Hepatocyte (in vitro differentiated cells): ENCODE measurements at regions not wholly inside any gene's neighbourhood (a gene's known extent, or its start where the extent isn't known, plus 50 kb on each side); places are given as distances from the start of the nearest gene placed in this dataset.

ENCODE experiments used
- DNase-seq: peaks from one replicate; pipeline ENCODE4 v3.0.0-alpha.2; 2016; ENCODE audit warnings: low spot score
- H2AFZ ChIP-seq: fragments of 200-600 bp; sonication (generic); 2 replicates; pipeline ENCODE4 v1.6.0; 2016; ENCODE audit warnings: antibody characterized with exemption, mild to moderate bottlenecking
- H3K27ac ChIP-seq: fragments of 200-600 bp; sonication (generic); 2 replicates; pipeline ENCODE4 v1.5.1; 2016; ENCODE audit warnings: mild to moderate bottlenecking
- H3K27me3 ChIP-seq: fragments of 200-600 bp; sonication (generic); 2 replicates; pipeline ENCODE4 v1.6.1; 2016
- H3K36me3 ChIP-seq: fragments of 200-600 bp; sonication (generic); replicated peaks from 2 replicates; pipeline ENCODE4 v1.5.1; 2016; ENCODE audit warnings: low read depth; ENCODE audit not compliant: insufficient read depth
- H3K4me1 ChIP-seq: fragments of 200-600 bp; sonication (generic); 2 replicates; pipeline ENCODE4 v1.5.1; 2016; ENCODE audit warnings: mild to moderate bottlenecking, moderate library complexity; ENCODE audit not compliant: insufficient read depth
- H3K4me2 ChIP-seq: fragments of 200-600 bp; sonication (generic); 2 replicates; pipeline ENCODE4 v1.6.0; 2016
- H3K4me3 ChIP-seq: fragments of 200-600 bp; sonication (generic); 2 replicates; pipeline ENCODE4 v1.5.1; 2016; ENCODE audit warnings: mild to moderate bottlenecking
- H3K79me2 ChIP-seq: fragments of 200-600 bp; sonication (generic); 2 replicates; pipeline ENCODE4 v1.6.0; 2017; ENCODE audit warnings: mild to moderate bottlenecking
- H3K9me2 ChIP-seq: fragments of 200-600 bp; sonication (generic); replicated peaks from 2 replicates; pipeline ENCODE4 v1.6.0; 2017; ENCODE audit warnings: mild to moderate bottlenecking; ENCODE audit not compliant: insufficient read depth
- H3K9me3 ChIP-seq: fragments of 200-600 bp; sonication (generic); 2 replicates; pipeline ENCODE4 v1.5.1; 2016; ENCODE audit warnings: low read depth, mild to moderate bottlenecking
- H4K20me1 ChIP-seq: fragments of 200-600 bp; sonication (generic); 2 replicates; pipeline ENCODE4 v1.6.0; 2016; ENCODE audit warnings: mild to moderate bottlenecking; ENCODE audit not compliant: insufficient read depth, poor library complexity, severe bottlenecking
- EZH2 ChIP-seq: fragments of 200-600 bp; sonication (generic); IDR thresholded peaks from 2 replicates; pipeline ENCODE4 v1.6.1; 2016; ENCODE audit warnings: antibody characterized with exemption, mild to moderate bottlenecking, borderline replicate concordance
- EZH2phosphoT487 ChIP-seq: fragments of 200-600 bp; sonication (generic); IDR thresholded peaks from one replicate; pipeline ENCODE4 v1.6.1; 2018; ENCODE audit warnings: antibody characterized with exemption, mild to moderate bottlenecking, low read depth, moderate library complexity; ENCODE audit not compliant: unreplicated experiment, severe bottlenecking
- WGBS: methylation state at CpG from one replicate; pipeline ENCODE4 v1.1.6; 2016; ENCODE audit warnings: low lambda C conversion rate; ENCODE audit errors: missing lambda C conversion rate; 5-methylcytosine and 5-hydroxymethylcytosine counted together
- TF ChIP-seq, protein P1 (sequence below): fragments of 200-600 bp; sonication (generic); IDR thresholded peaks from 2 replicates; pipeline ENCODE4 v1.5.1; 2016; ENCODE audit warnings: antibody characterized with exemption, mild to moderate bottlenecking; ENCODE audit not compliant: poor library complexity

DNA sequence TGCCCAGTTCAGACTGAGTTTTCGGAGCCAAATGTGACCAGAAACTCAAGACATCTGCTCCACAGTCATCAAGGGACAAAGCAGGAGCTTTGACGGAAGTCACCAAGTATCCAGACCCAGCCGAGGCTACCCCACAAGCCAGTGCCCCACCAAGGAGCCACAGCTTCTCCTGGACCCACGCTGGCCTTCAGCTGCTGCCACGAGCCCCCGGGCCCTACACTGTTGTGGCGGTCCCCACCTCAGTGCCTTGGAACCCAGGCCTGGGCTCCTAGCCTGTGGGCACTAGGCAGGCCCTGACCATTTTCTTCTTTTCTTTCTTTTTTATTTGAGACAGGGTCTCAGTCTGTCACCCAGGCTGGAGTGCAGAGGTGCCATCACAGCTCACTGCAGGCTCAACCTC is 82.1 kb upstream of the NKX1-1 start:
- Histone ChIP-seq H3K4me3 (no peak overlapping the region), H2AFZ (no peak overlapping the region), H3K9me2 (no peaks in the 10 kb centered on the region), H3K79me2 (no peaks in the 10 kb centered on the region), H3K36me3 (no peaks in the 10 kb centered on the region), H3K4me1 (no peaks in the 10 kb centered on the region), H3K9me3 (no peaks in the 10 kb centered on the region), H3K4me2 (no peak overlapping the region), H3K27me3 (peaks cover 9% of the 10 kb centered on the region), H3K27ac (no peak overlapping the region), H4K20me1 (no peaks in the 10 kb centered on the region)
- no peak for DNase-seq
- TF ChIP-seq EZH2 (no peak), EZH2phosphoT487 (no peak)
- TF ChIP-seq, protein P1, sequence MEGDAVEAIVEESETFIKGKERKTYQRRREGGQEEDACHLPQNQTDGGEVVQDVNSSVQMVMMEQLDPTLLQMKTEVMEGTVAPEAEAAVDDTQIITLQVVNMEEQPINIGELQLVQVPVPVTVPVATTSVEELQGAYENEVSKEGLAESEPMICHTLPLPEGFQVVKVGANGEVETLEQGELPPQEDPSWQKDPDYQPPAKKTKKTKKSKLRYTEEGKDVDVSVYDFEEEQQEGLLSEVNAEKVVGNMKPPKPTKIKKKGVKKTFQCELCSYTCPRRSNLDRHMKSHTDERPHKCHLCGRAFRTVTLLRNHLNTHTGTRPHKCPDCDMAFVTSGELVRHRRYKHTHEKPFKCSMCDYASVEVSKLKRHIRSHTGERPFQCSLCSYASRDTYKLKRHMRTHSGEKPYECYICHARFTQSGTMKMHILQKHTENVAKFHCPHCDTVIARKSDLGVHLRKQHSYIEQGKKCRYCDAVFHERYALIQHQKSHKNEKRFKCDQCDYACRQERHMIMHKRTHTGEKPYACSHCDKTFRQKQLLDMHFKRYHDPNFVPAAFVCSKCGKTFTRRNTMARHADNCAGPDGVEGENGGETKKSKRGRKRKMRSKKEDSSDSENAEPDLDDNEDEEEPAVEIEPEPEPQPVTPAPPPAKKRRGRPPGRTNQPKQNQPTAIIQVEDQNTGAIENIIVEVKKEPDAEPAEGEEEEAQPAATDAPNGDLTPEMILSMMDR: no peak
- 91% methylated on average over 7 of the region's 7 CpGs for WGBS

- TF ChIP-seq EZH2phosphoT487 (no peak), EZH2 (no peak)
- TF ChIP-seq, protein P1: no peak
- no peaks in the 10 kb centered on the region for H3K9me2 ChIP-seq
- WGBS: 90% methylated on average over 8 of the region's 8 CpGs
- H3K36me3 ChIP-seq: no peaks in the 10 kb centered on the region
- no peaks in the 10 kb centered on the region for H3K9me3 ChIP-seq
- H3K4me3 ChIP-seq: no peak overlapping the region
- no peaks in the 10 kb centered on the region for H3K79me2 ChIP-seq
- no peak overlapping the region for H3K27ac ChIP-seq
- no peak overlapping the region for H3K4me2 ChIP-seq
- H3K27me3 ChIP-seq: peaks cover 9% of the 10 kb centered on the region
- no peaks in the 10 kb centered on the region for H3K4me1 ChIP-seq
- H4K20me1 ChIP-seq: no peaks in the 10 kb centered on the region
- no peak overlapping the region for H2AFZ ChIP-seq
- DNase-seq: no peak
These were observed 81.5 kb upstream of the NKX1-1 start for GRCh38 chr4:1487761-1488160.

- WGBS: 90% methylated on average over 9 of the region's 9 CpGs
- Histone ChIP-seq H4K20me1 (no peaks in the 10 kb centered on the region), H3K79me2 (no peaks in the 10 kb centered on the region), H3K4me3 (no peak overlapping the region), H3K4me2 (no peak overlapping the region), H3K36me3 (no peaks in the 10 kb centered on the region), H2AFZ (no peak overlapping the region), H3K27ac (no peak overlapping the region), H3K9me2 (no peaks in the 10 kb centered on the region), H3K9me3 (no peaks in the 10 kb centered on the region), H3K4me1 (no peaks in the 10 kb centered on the region), H3K27me3 (peaks cover 3% of the 10 kb centered on the region)
- DNase-seq: no peak
- TF ChIP-seq EZH2phosphoT487: no peak
- TF ChIP-seq EZH2: no peak
- TF ChIP-seq, protein P1: no peak
These were observed 80.9 kb upstream of the NKX1-1 start for GRCh38 chr4:1487106-1487505.

GRCh38 chr4:1485280-1485679 is 79.0 kb upstream of the NKX1-1 start:
- Histone ChIP-seq H3K9me2 (no peaks in the 10 kb centered on the region), H3K4me3 (no peak overlapping the region), H3K9me3 (no peaks in the 10 kb centered on the region), H2AFZ (no peak overlapping the region), H3K79me2 (no peaks in the 10 kb centered on the region), H3K27me3 (no peaks in the 10 kb centered on the region), H3K4me1 (no peaks in the 10 kb centered on the region), H3K27ac (no peak overlapping the region), H4K20me1 (no peaks in the 10 kb centered on the region), H3K36me3 (no peaks in the 10 kb centered on the region), H3K4me2 (no peak overlapping the region)
- no peak for DNase-seq
- TF ChIP-seq EZH2 (no peak), EZH2phosphoT487 (no peak)
- TF ChIP-seq, protein P1: no peak
